DOHH2 (cell line): ENCODE measurements at regions not wholly inside any gene's neighbourhood (a gene's known extent, or its start where the extent isn't known, plus 50 kb on each side); places are given as distances from the start of the nearest gene placed in this dataset.

Source experiments
- EZH2phosphoT487 ChIP-seq: fragments of 200-600 bp; sonication (generic); IDR thresholded peaks from 2 replicates; pipeline ENCODE4 v1.6.1; 2017; ENCODE audit warnings: borderline replicate concordance, mild to moderate bottlenecking, antibody characterized with exemption, low read length, moderate library complexity, mixed read lengths
- TF ChIP-seq, protein P1 (sequence below): fragments of 200-600 bp; sonication (generic); IDR thresholded peaks from one replicate; pipeline ENCODE4 v1.5.1; 2014; ENCODE audit warnings: antibody characterized with exemption, mild to moderate bottlenecking, low read depth, low read length; ENCODE audit not compliant: poor library complexity, severe bottlenecking

DNA sequence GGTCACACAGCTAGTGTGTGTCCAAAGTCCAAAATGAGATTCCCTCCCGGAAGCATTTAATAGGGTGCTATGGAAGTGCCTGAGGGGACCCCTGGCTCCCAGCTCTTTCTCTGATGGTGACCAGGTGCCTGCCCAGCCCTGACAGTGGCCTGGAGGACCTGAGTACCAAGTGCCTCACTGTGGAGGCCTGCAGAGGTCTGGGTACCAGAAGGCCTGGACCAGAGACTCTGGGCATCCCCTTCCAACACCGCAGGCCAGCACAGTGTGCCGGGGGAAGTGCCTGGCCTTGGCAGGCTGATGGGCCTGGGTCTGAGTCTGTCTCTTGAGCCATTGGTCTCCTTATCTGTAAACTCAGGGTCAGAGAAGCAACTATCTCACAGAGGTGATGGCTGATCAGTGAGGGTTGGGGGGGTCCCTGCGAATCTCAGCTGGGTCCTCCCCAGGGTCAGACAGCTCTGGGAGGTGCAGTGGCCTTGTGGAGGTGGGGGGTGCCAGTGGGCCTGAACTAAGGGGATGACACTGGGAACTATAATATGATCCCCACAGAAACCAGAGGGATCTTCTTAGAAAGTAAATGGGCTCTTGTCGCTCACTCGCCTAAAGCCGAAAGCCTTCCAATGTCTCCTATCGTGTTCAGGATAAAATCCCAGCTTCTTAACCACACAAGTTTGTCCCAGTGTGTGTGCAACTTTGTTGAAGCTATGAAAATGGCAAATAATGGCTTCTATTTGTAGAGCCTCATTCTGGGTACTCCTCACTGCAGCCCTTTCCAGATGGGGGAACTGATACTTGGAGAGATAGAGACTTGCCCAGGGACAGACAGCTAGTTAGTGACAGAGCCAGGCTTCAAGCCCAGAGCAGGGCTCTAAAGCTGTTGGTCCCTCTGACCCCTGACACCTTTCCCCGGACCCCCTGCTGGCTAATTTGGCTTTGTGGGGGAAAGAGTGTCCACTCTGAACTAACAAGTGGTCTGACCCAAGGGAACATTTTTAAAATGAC lies 225.1 kb downstream of the TFCP2L1 start:
- TF ChIP-seq, protein P1, sequence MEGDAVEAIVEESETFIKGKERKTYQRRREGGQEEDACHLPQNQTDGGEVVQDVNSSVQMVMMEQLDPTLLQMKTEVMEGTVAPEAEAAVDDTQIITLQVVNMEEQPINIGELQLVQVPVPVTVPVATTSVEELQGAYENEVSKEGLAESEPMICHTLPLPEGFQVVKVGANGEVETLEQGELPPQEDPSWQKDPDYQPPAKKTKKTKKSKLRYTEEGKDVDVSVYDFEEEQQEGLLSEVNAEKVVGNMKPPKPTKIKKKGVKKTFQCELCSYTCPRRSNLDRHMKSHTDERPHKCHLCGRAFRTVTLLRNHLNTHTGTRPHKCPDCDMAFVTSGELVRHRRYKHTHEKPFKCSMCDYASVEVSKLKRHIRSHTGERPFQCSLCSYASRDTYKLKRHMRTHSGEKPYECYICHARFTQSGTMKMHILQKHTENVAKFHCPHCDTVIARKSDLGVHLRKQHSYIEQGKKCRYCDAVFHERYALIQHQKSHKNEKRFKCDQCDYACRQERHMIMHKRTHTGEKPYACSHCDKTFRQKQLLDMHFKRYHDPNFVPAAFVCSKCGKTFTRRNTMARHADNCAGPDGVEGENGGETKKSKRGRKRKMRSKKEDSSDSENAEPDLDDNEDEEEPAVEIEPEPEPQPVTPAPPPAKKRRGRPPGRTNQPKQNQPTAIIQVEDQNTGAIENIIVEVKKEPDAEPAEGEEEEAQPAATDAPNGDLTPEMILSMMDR = no peak
- TF ChIP-seq EZH2phosphoT487 = no peak
